Erythroblast (primary cell): ENCODE measurements at regions not wholly inside any gene's neighbourhood (a gene's known extent, or its start where the extent isn't known, plus 50 kb on each side); places are given as distances from the start of the nearest gene placed in this dataset.

Experiments
- DNase-seq, 2 experiments: peaks; one replicate each; lab custom pipeline; 2025; lab: John Stamatoyannopoulos, UW
- GATA1 ChIP-seq: IDR thresholded peaks from 2 replicates; pipeline ENCODE4 v1.6.1; 2011; ENCODE audit warnings: low read depth, mild to moderate bottlenecking, control low read depth, low read length, moderate library complexity
- POLR2A ChIP-seq: IDR thresholded peaks from 2 replicates; pipeline ENCODE4 v1.6.1; 2011; ENCODE audit warnings: mild to moderate bottlenecking, low read length

- TF ChIP-seq POLR2A (no peak), GATA1 (no peak)
- no peak for DNase-seq
Measured at GRCh38 chr10:58013406-58013805, 254.3 kb downstream of the IPMK start.

- TF ChIP-seq POLR2A = no peak
- no peak for TF ChIP-seq GATA1
- no peak for DNase-seq
Measured at GRCh38 chr10:58010073-58010702, 257.5 kb downstream of the IPMK start.

DNA sequence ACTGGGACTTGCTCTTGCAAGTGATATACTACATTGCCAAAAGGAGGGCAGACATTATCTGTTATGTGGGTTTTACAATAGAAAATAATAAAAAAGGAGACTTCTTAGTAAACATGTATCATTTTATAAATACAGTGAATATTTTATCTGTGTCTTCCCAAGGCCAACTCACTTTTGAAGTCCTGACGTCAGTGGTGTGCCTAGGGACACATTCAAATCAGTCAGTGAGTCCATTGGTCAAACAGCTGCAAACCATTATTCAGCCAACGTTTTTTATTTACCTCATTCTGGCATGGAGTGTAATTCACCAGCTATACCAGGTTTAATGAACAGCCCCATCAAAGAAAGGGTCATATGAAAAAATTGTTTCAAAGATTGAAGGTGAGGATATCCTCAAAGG lies 263.7 kb downstream of the IPMK start:
- TF ChIP-seq POLR2A (no peak), GATA1 (no peak)
- DNase-seq = no peak

DNA sequence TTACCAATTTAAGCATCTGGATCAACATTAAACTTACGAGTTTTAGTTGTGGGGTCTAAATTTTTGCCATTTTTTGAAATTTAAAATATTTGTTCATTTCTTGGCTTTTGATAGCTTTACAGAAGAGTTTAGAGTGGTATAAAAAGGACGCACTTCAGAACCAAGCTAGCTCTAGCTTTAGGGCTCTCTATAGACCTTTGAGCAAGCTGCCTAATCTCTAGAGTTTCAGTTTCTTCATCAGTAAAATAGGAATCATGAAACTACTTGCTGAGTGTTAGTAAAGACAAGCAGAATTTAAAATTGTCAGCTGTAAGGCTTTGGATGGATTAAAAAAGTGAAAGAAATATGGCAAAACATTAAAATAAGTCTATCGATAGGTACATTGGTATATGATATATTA lies 266.5 kb downstream of the IPMK start:
- no peak for TF ChIP-seq POLR2A
- TF ChIP-seq GATA1 = no peak
- DNase-seq = no peak

DNA sequence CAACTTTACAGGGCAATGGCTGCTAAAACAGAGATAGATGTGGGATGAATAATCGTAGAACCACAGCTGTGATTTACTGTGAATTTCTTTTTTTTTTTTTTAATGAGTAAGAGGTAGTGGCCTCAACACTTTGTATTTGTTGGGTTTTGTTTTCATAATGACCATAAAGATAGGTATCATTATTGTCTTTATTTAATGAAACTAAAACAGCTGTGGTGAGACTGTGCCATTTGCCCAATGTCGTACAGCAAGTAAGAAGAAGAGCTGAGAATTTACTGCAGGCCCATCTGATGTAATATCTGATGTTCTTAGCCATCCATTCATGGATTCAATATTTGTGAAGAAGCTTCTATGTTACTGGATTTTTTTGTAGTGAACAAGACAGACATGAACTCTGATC lies 271.2 kb downstream of the IPMK start:
- no peak for DNase-seq
- TF ChIP-seq GATA1 (no peak), POLR2A (no peak)

DNA sequence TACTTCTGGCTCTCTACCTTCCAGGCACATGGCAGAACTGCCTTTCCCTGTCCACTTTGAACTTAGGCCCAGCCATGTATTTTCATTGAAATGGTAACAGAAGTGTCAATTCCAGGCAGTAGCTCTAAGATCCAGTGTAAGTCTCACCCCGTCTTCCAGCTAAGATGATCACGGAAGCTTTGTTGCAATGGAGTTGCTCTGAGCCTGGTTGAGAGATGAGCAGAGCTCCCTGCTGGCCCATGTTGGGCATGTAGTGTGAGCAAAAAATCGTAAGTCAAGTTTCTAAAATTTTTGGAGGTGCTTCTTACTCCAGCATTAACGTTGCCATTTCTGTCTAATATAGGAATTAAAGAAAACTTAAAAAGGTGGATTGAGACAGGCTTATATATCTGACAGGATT lies 274.4 kb downstream of the IPMK start:
- no peak for TF ChIP-seq POLR2A
- DNase-seq = no peak

DNA sequence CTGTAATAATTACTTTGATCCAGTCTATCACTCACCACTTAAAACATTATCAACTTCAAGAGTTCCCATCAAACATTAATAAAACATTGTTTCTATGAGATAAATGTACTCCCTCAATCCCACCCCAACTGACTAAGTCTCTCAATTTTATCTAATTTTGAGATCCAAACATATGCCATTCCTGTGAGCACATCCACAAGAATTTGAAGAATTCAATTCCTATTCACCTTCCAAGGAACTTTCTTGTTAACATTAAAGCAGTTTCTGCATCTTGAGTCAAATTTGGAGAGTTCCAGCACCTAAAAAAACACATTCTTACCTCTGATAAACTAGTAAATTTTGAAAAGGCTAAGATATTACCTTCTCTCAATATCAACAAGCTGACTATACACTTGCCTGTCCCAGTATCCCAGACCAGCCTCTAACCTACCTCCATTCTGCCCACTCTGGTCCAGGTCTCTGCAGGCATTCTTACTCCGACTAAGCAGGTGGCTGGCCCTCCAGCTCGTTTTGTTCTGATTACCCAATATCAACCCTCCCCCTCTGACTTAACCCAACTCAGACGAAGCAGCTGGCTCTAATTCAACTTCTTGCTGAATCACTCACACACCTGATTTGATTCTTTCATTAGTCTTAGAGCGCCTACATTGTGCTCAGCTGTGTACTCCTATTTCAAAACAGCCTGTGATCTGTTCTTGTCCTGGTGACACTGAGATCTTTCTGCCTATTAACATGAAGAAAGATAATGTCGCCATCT lies 275.2 kb downstream of the IPMK start:
- TF ChIP-seq POLR2A (no peak), GATA1 (no peak)
- no peak for DNase-seq

GRCh38 chr10:57988964-57989363 lies 278.7 kb downstream of the IPMK start:
- TF ChIP-seq POLR2A = no peak
- TF ChIP-seq GATA1 = no peak
- DNase-seq = no peak

DNA sequence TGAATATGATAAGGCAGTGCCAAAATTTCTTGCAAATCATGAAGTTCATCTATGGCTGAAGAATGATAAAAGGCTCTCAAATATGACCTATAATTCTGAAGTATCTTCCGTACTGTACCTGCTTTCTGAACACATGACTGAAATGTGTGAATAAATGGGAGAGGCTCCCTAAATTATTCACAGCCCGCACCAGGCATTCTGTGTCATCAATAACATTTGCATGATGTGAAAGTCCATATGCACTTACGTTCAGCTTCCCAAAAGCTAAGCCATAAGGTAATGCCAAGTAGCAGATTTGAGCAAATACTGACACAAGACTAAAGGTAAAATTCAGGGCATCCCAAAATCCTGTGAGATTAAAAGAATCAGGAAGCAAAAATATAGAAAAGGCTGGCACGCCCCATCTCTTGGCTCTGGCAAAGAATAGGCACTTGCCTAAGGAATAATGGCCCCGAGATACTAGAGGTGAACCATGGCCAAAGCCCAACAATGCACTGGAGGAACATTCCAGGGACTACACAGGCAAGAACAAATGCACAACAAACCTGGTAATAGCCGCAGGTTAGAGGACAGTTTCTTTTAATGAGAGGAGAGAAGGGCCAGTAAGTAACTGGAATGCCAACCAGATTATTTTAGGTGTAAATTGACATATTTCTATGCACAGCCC lies 280.5 kb downstream of the IPMK start:
- DNase-seq = no peak
- TF ChIP-seq POLR2A (no peak), GATA1 (no peak)

- TF ChIP-seq POLR2A (no peak), GATA1 (no peak)
- no peak for DNase-seq
Measured at GRCh38 chr10:57986422-57986821, 281.3 kb downstream of the IPMK start.

GRCh38 chr10:57983281-57983791 lies 284.4 kb downstream of the IPMK start:
- no peak for DNase-seq
- no peak for TF ChIP-seq POLR2A

GRCh38 chr10:57982091-57982490 lies 285.6 kb downstream of the IPMK start:
- DNase-seq = no peak
- no peak for TF ChIP-seq GATA1
- TF ChIP-seq POLR2A = no peak

- TF ChIP-seq GATA1 = no peak
- TF ChIP-seq POLR2A = no peak
- DNase-seq = no peak
Measured at GRCh38 chr10:57979956-57980355, 287.7 kb downstream of the IPMK start.

- TF ChIP-seq GATA1 = no peak
- TF ChIP-seq POLR2A = no peak
- DNase-seq = no peak
Measured at GRCh38 chr10:57979491-57979890, 288.2 kb downstream of the IPMK start.
